ENCODE measurements at regions not wholly inside any gene's neighbourhood (a gene's known extent, or its start where the extent isn't known, plus 50 kb on each side); places are given as distances from the start of the nearest gene placed in this dataset.

GRCh38 chr7:156423876-156424275, 216.7 kb upstream of the RNF32 start:
- Histone ChIP-seq H3K36me3 (no peaks in the 10 kb centered on the region), H3K4me1 (no peaks in the 10 kb centered on the region), H3K27me3 (no peaks in the 10 kb centered on the region), H3K4me3 (no peak overlapping the region), H3K27ac (no peak overlapping the region), H3K9me3 (no peaks in the 10 kb centered on the region)
- TF ChIP-seq CTCF (IDR thresholded peaks at IDR 0.05), result no peak
- intact Hi-C loops (cut with DNase I), result no loop called here
- no peak for DNase-seq
- ATAC-seq, result no peak

- H3K27me3 ChIP-seq, result no peaks in the 10 kb centered on the region
Measured at GRCh38 chr7:156420496-156420895, 220.1 kb upstream of the RNF32 start.

DNA sequence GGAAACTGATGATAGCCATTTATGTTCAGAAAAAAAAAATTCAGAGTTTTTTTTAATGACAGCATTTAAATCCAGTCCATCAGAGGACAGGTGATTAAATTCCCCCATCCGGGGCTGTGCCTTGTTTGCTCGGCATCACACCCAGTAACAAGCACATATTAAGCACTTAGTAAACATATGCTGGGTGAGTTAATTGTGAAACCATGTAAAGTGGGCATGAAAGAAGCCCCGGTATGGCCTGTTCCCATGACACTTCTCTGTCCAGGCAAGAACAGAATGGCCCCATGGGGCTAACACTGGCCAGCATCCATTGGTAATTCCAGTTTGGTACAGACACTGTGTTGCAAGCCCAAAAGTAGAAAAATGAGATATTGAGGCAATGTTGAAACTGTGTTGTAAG, 220.8 kb upstream of the RNF32 start:
- no peak overlapping the region for H3K27ac ChIP-seq
- H3K27me3 ChIP-seq, result no peaks in the 10 kb centered on the region
- DNase-seq, result no peak
- no peaks in the 10 kb centered on the region for H3K9me3 ChIP-seq
- no peaks in the 10 kb centered on the region for H3K4me1 ChIP-seq
- ATAC-seq, result peak; percentile 87
- intact Hi-C loops (cut with DNase I), result no loop called here
- H3K36me3 ChIP-seq, result no peaks in the 10 kb centered on the region
- H3K4me3 ChIP-seq, result no peak overlapping the region
- TF ChIP-seq CTCF (IDR thresholded peaks at IDR 0.05), result no peak

More at GRCh38 chr7:156420496-156420895, 220.1 kb upstream of the RNF32 start:
- ATAC-seq, result no peak
- no peaks in the 10 kb centered on the region for H3K9me3 ChIP-seq
- H3K36me3 ChIP-seq, result no peaks in the 10 kb centered on the region
- intact Hi-C loops (cut with DNase I), result no loop called here
- TF ChIP-seq CTCF (IDR thresholded peaks at IDR 0.05), result no peak
- DNase-seq, result no peak
- H3K27ac ChIP-seq, result no peak overlapping the region
- H3K4me3 ChIP-seq, result no peak overlapping the region
- H3K4me1 ChIP-seq, result no peaks in the 10 kb centered on the region

- Histone ChIP-seq H3K36me3 (no peaks in the 10 kb centered on the region), H3K4me1 (no peaks in the 10 kb centered on the region), H3K27ac (no peak overlapping the region), H3K9me3 (no peaks in the 10 kb centered on the region), H3K27me3 (no peaks in the 10 kb centered on the region), H3K4me3 (no peak overlapping the region)
- DNase-seq (no peak), ATAC-seq (no peak)
- intact Hi-C loops (cut with DNase I), result no loop called here
- TF ChIP-seq CTCF (IDR thresholded peaks at IDR 0.05), result no peak
Measured at GRCh38 chr7:156402255-156402654, 238.3 kb upstream of the RNF32 start.

GRCh38 chr7:156401617-156402016, 239.0 kb upstream of the RNF32 start:
- no peak for TF ChIP-seq CTCF (IDR thresholded peaks at IDR 0.05)
- ATAC-seq, result no peak
- intact Hi-C loops (cut with DNase I), result no loop called here
- Histone ChIP-seq H3K27me3 (no peaks in the 10 kb centered on the region), H3K36me3 (no peaks in the 10 kb centered on the region), H3K4me3 (no peak overlapping the region), H3K27ac (no peak overlapping the region), H3K9me3 (no peaks in the 10 kb centered on the region), H3K4me1 (no peaks in the 10 kb centered on the region)
- DNase-seq, result no peak

Data from left lung (tissue), 4 donors.